PC-9 (cell line): ENCODE measurements at regions not wholly inside any gene's neighbourhood (a gene's known extent, or its start where the extent isn't known, plus 50 kb on each side); places are given as distances from the start of the nearest gene placed in this dataset.

ENCODE experiments used
- BruUV-seq: library from RNA; stranded (reverse); fragments of 400-500 nt; replicated peaks from 2 replicates; lab custom pipeline; 2021; lab: Mats Ljungman, UMichigan
- CTCF ChIA-PET: fragments of 300-600 bp; sonication (Branson Sonifier 250); formaldehyde crosslinking; loops from one replicate; lab custom pipeline; 2022; ENCODE audit warnings: antibody characterized with exemption; lab: Charles Lee
- POLR2A ChIA-PET: fragments of 300-600 bp; sonication (Branson Sonifier 250); formaldehyde crosslinking; loops from one replicate; lab custom pipeline; 2022; ENCODE audit warnings: antibody characterized with exemption; ENCODE audit not compliant: unreplicated experiment; lab: Charles Lee
- DNase-seq, 2 experiments: peaks; one replicate each; pipeline versions ENCODE4 v3.0.0 to v3.0.0-alpha.2; 2015 to 2022; ENCODE audit warnings: mixed read lengths in 1 of 2
- H2AFZ ChIP-seq: fragments of 200-600 bp; sonication (generic); 2 replicates; pipeline ENCODE4 v1.8.1; 2017; ENCODE audit warnings: antibody characterized with exemption
- H3F3A ChIP-seq: fragments of 200-600 bp; sonication (generic); 2 replicates; pipeline ENCODE4 v1.8.1; 2017; ENCODE audit warnings: antibody characterized with exemption, mild to moderate bottlenecking, low read depth; ENCODE audit not compliant: insufficient read depth
- H3K27ac ChIP-seq: fragments of 200-600 bp; sonication (generic); 2 replicates; pipeline ENCODE4 v1.6.1; 2016; ENCODE audit warnings: mixed run types
- H3K27me3 ChIP-seq: fragments of 200-600 bp; sonication (generic); 2 replicates; pipeline ENCODE4 v1.6.1; 2016; ENCODE audit warnings: low read depth, mixed run types; ENCODE audit not compliant: insufficient read depth
- H3K36me3 ChIP-seq: fragments of 200-600 bp; sonication (generic); 2 replicates; pipeline ENCODE4 v1.6.1; 2016; ENCODE audit warnings: low read depth, mixed run types
- H3K4me1 ChIP-seq: fragments of 200-600 bp; sonication (generic); replicated peaks from 2 replicates; pipeline ENCODE4 v1.6.1; 2016; ENCODE audit warnings: mixed run types; ENCODE audit not compliant: insufficient read depth
- H3K4me2 ChIP-seq: fragments of 200-600 bp; sonication (generic); 2 replicates; pipeline ENCODE4 v1.6.1; 2017; ENCODE audit warnings: mixed run types
- H3K4me3 ChIP-seq: fragments of 200-600 bp; sonication (generic); 2 replicates; pipeline ENCODE4 v1.6.1; 2016; ENCODE audit warnings: mixed run types
- H3K79me2 ChIP-seq: fragments of 200-600 bp; sonication (generic); 2 replicates; pipeline ENCODE4 v1.6.1; 2017; ENCODE audit warnings: low read depth, mixed run types
- H3K9me2 ChIP-seq: fragments of 200-600 bp; sonication (generic); 2 replicates; pipeline ENCODE4 v1.8.1; 2017; ENCODE audit warnings: mild to moderate bottlenecking; ENCODE audit not compliant: insufficient read depth
- H3K9me3 ChIP-seq: fragments of 200-600 bp; sonication (generic); 2 replicates; pipeline ENCODE4 v1.8.1; 2016; ENCODE audit warnings: low read depth; ENCODE audit not compliant: insufficient read depth
- H4K20me1 ChIP-seq: fragments of 200-600 bp; sonication (generic); 2 replicates; pipeline ENCODE4 v1.8.1; 2017; ENCODE audit not compliant: insufficient read depth
- CTCF ChIP-seq: fragments of 200-600 bp; sonication (generic); conservative IDR thresholded peaks from 2 replicates; pipeline ENCODE4 v1.6.1; 2017; ENCODE audit warnings: mixed run types, antibody characterized with exemption, mild to moderate bottlenecking, moderate library complexity
- EZH2 ChIP-seq: fragments of 200-600 bp; sonication (generic); IDR thresholded peaks from 2 replicates; pipeline ENCODE4 v1.8.0; 2017; ENCODE audit warnings: antibody characterized with exemption, low read depth
- intact Hi-C: fragments of 100-400 bp; cut with micrococcal nuclease; formaldehyde crosslinking; loops from one replicate; pipeline ENCODE4 v1.10.0; 2022; ENCODE audit not compliant: unreplicated experiment

- Histone ChIP-seq H3K4me2 (no peak overlapping the region), H3K9me2 (no peaks in the 10 kb centered on the region), H4K20me1 (no peaks in the 10 kb centered on the region), H3K36me3 (no peaks in the 10 kb centered on the region), H3K4me1 (no peaks in the 10 kb centered on the region), H3F3A (no peaks in the 10 kb centered on the region), H3K4me3 (no peak overlapping the region), H3K27ac (no peak overlapping the region), H3K27me3 (no peaks in the 10 kb centered on the region; the same call in 1 of the 2 replicates), H3K79me2 (no peaks in the 10 kb centered on the region), H3K9me3 (no peaks in the 10 kb centered on the region), H2AFZ (no peak overlapping the region)
- ChIA-PET POLR2A (no interaction called here), CTCF (no interaction called here)
- no peak for TF ChIP-seq CTCF
- no peak for TF ChIP-seq EZH2
- no peak for DNase-seq
- BruUV-seq = no TSS peak
- intact Hi-C loops = no loop called here
Measured at GRCh38 chr2:66134138-66134701, 300.7 kb upstream of the MEIS1 start.

GRCh38 chr2:66127656-66128055 is 307.3 kb upstream of the MEIS1 start:
- BruUV-seq = no TSS peak
- ChIA-PET CTCF (no interaction called here), POLR2A (no interaction called here)
- H3K9me3 ChIP-seq = no peaks in the 10 kb centered on the region
- no peaks in the 10 kb centered on the region for H4K20me1 ChIP-seq
- H3K4me3 ChIP-seq = no peak overlapping the region
- no peaks in the 10 kb centered on the region for H3K9me2 ChIP-seq
- H3K4me1 ChIP-seq = no peaks in the 10 kb centered on the region
- H3K4me2 ChIP-seq = no peak overlapping the region
- H3K36me3 ChIP-seq = no peaks in the 10 kb centered on the region
- H3K27me3 ChIP-seq = no peaks in the 10 kb centered on the region; the same call in 1 of the 2 replicates
- no peak overlapping the region for H2AFZ ChIP-seq
- H3K27ac ChIP-seq = no peak overlapping the region
- no peaks in the 10 kb centered on the region for H3K79me2 ChIP-seq
- intact Hi-C loops = loop anchor here (2.0 kb wide), 1 partner anchor 23 kb away; no protein-coding TSS in a partner anchor
- no peaks in the 10 kb centered on the region for H3F3A ChIP-seq
- no peak for DNase-seq
- TF ChIP-seq EZH2 = no peak
- TF ChIP-seq CTCF = no peak

GRCh38 chr2:66127061-66127460 is 307.9 kb upstream of the MEIS1 start:
- POLR2A ChIA-PET = no interaction called here

More at GRCh38 chr2:66127061-66127460, 307.9 kb upstream of the MEIS1 start:
- Histone ChIP-seq H3K9me2 (no peaks in the 10 kb centered on the region), H3F3A (no peaks in the 10 kb centered on the region), H2AFZ (no peak overlapping the region), H4K20me1 (no peaks in the 10 kb centered on the region), H3K4me3 (no peak overlapping the region), H3K4me1 (no peaks in the 10 kb centered on the region), H3K27me3 (no peaks in the 10 kb centered on the region; the same call in 1 of the 2 replicates), H3K36me3 (no peaks in the 10 kb centered on the region), H3K79me2 (no peaks in the 10 kb centered on the region), H3K9me3 (no peaks in the 10 kb centered on the region), H3K4me2 (no peak overlapping the region), H3K27ac (no peak overlapping the region)
- CTCF ChIA-PET = no interaction called here
- TF ChIP-seq EZH2 (no peak), CTCF (no peak)
- intact Hi-C loops = no loop called here
- no TSS peak for BruUV-seq
- DNase-seq = no peak
